ENCODE measurements at regions not wholly inside any gene's neighbourhood (a gene's known extent, or its start where the extent isn't known, plus 50 kb on each side); places are given as distances from the start of the nearest gene placed in this dataset.

DNA sequence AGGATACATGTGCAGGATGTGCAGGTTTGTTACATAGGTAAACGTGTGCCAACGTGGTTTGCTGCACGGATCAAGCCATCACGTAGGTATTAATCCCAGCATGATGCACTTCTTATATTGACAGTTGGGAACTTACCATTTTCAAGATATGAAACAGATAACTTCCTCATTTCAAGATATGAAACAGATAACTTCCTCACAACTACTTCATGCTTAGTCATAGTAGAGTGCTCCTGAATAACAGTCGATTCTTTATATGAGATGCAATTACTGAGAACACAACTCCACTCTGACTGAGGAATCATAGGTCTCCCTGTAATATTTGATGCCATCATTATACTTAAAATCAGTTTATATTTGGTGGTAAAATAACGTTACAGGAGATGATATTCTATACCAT is 1124.3 kb downstream of the AMY1C start:
- TF ChIP-seq ATF3 (IDR thresholded peaks at IDR 0.05) (no peak), CTCF (IDR thresholded peaks at IDR 0.05; ENCODE audit: low read depth, low read length, missing input control) (no peak), SP1 (IDR thresholded peaks at IDR 0.05) (no peak), EGR1 (IDR thresholded peaks at IDR 0.05; ENCODE audit: low read depth in 2 of 2) (no peak)

All from liver (tissue), 3 donors.